ENCODE measurements at regions not wholly inside any gene's neighbourhood (a gene's known extent, or its start where the extent isn't known, plus 50 kb on each side); places are given as distances from the start of the nearest gene placed in this dataset.

- H3K27me3 ChIP-seq (ENCODE audit: control insufficient read depth, insufficient read depth, low read length): no peaks in the 10 kb centered on the region
- WGBS (ENCODE audit: insufficient coverage): 38% methylated on average over 5 of the region's 5 CpGs
- no peak overlapping the region for H3K27ac ChIP-seq (ENCODE audit: low read length)
- ATAC-seq: no peak
- no peaks in the 10 kb centered on the region for H3K4me1 ChIP-seq (ENCODE audit: control insufficient read depth, insufficient read depth, low read length)
- no peak overlapping the region for H3K4me3 ChIP-seq (ENCODE audit: low read length)
- no peak for DNase-seq
- peaks cover 0 to 2% of the 10 kb centered on the region in 2 donors for H3K9me3 Mint-ChIP-seq
- no peak overlapping the region for H3K27ac Mint-ChIP-seq
- TF ChIP-seq CTCF (IDR thresholded peaks at IDR 0.05): no peak
- H3K4me3 Mint-ChIP-seq: no peak overlapping the region
- no peaks in the 10 kb centered on the region for H3K9me3 ChIP-seq (ENCODE audit: control insufficient read depth, insufficient read depth, low read length)
- H3K4me1 Mint-ChIP-seq: no peaks in the 10 kb centered on the region
- no peaks in the 10 kb centered on the region for H3K36me3 ChIP-seq (ENCODE audit: control insufficient read depth, insufficient read depth, low read length)
- intact Hi-C loops (cut with micrococcal nuclease): no loop called here
- no peaks in the 10 kb centered on the region for H3K27me3 Mint-ChIP-seq (ENCODE audit: low read depth in 2 of 2)
- no peaks in the 10 kb centered on the region for H3K36me3 Mint-ChIP-seq
Measured at GRCh38 chr5:6140219-6140618, 238.1 kb downstream of the MED10 start.

GRCh38 chr5:6135977-6136376 lies 242.4 kb downstream of the MED10 start:
- H3K36me3 Mint-ChIP-seq: no peaks in the 10 kb centered on the region
- Histone ChIP-seq H3K27me3 (ENCODE audit: control insufficient read depth, insufficient read depth, low read length) (no peaks in the 10 kb centered on the region), H3K4me3 (ENCODE audit: low read length) (no peak overlapping the region), H3K4me1 (ENCODE audit: control insufficient read depth, insufficient read depth, low read length) (no peaks in the 10 kb centered on the region), H3K9me3 (ENCODE audit: control insufficient read depth, insufficient read depth, low read length) (no peaks in the 10 kb centered on the region), H3K27ac (ENCODE audit: low read length) (no peak overlapping the region), H3K36me3 (ENCODE audit: control insufficient read depth, insufficient read depth, low read length) (no peaks in the 10 kb centered on the region)
- H3K4me1 Mint-ChIP-seq: no peaks in the 10 kb centered on the region
- H3K27ac Mint-ChIP-seq: no peak overlapping the region
- intact Hi-C loops (cut with micrococcal nuclease): no loop called here
- no peak overlapping the region for H3K4me3 Mint-ChIP-seq
- H3K9me3 Mint-ChIP-seq: peaks cover 0 to 2% of the 10 kb centered on the region in 2 donors
- H3K27me3 Mint-ChIP-seq (ENCODE audit: low read depth in 2 of 2): no peaks in the 10 kb centered on the region
- DNase-seq (no peak), ATAC-seq (no peak)
- WGBS (ENCODE audit: insufficient coverage): 54% methylated on average over 5 of the region's 5 CpGs
- TF ChIP-seq CTCF (IDR thresholded peaks at IDR 0.05): no peak

DNA sequence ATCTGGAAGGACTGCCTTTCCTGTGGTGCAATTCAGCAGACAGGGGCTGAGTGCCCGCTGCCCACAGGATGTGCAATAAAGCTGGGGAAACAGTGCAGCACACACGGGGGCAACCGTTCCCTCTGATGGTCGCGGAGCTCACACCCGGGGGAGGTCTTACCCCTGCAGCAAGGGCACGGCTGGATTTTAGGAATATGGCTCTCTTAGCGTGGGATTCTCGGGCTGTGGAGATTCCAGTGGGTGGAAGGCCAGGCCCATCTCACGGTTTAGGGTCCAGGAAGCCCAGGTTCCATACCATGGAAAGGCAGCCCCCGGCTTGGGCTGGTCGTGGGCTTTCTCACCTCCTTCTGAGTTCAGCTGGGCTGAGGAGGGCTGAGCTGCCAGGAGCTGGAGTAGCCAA lies 244.1 kb downstream of the MED10 start:
- intact Hi-C loops (cut with micrococcal nuclease): no loop called here
- DNase-seq (no peak), ATAC-seq (no peak)
- no peaks in the 10 kb centered on the region for H3K4me1 ChIP-seq (ENCODE audit: control insufficient read depth, insufficient read depth, low read length)
- no peak for TF ChIP-seq CTCF (IDR thresholded peaks at IDR 0.05)
- 77% methylated on average over 12 of the region's 12 CpGs for WGBS (ENCODE audit: insufficient coverage)
- no peaks in the 10 kb centered on the region for H3K36me3 Mint-ChIP-seq
- H3K4me3 Mint-ChIP-seq: no peak overlapping the region
- H3K27ac ChIP-seq (ENCODE audit: low read length): no peak overlapping the region
- H3K9me3 ChIP-seq (ENCODE audit: control insufficient read depth, insufficient read depth, low read length): no peaks in the 10 kb centered on the region
- no peaks in the 10 kb centered on the region for H3K27me3 Mint-ChIP-seq (ENCODE audit: low read depth in 2 of 2)
- no peaks in the 10 kb centered on the region for H3K4me1 Mint-ChIP-seq
- H3K27me3 ChIP-seq (ENCODE audit: control insufficient read depth, insufficient read depth, low read length): no peaks in the 10 kb centered on the region
- H3K4me3 ChIP-seq (ENCODE audit: low read length): no peak overlapping the region
- H3K27ac Mint-ChIP-seq: no peak overlapping the region
- H3K36me3 ChIP-seq (ENCODE audit: control insufficient read depth, insufficient read depth, low read length): no peaks in the 10 kb centered on the region
- peaks cover 0 to 2% of the 10 kb centered on the region in 2 donors for H3K9me3 Mint-ChIP-seq

GRCh38 chr5:6125781-6126180 lies 252.6 kb downstream of the MED10 start:
- Histone ChIP-seq H3K4me3 (ENCODE audit: low read length) (no peak overlapping the region), H3K36me3 (ENCODE audit: control insufficient read depth, insufficient read depth, low read length) (no peaks in the 10 kb centered on the region), H3K27ac (ENCODE audit: low read length) (no peak overlapping the region), H3K27me3 (ENCODE audit: control insufficient read depth, insufficient read depth, low read length) (no peaks in the 10 kb centered on the region), H3K4me1 (ENCODE audit: control insufficient read depth, insufficient read depth, low read length) (no peaks in the 10 kb centered on the region), H3K9me3 (ENCODE audit: control insufficient read depth, insufficient read depth, low read length) (peaks cover 3% of the 10 kb centered on the region)
- Mint-ChIP-seq H3K4me1 (no peaks in the 10 kb centered on the region), H3K27ac (no peak overlapping the region), H3K27me3 (ENCODE audit: low read depth in 2 of 2) (no peaks in the 10 kb centered on the region), H3K36me3 (no peaks in the 10 kb centered on the region), H3K4me3 (no peak overlapping the region), H3K9me3 (peaks cover 8 to 11% of the 10 kb centered on the region in 2 donors)
- ATAC-seq (no peak), DNase-seq (no peak)
- intact Hi-C loops (cut with micrococcal nuclease): no loop called here
- 93% methylated on average over 2 of the region's 2 CpGs for WGBS (ENCODE audit: insufficient coverage)
- no peak for TF ChIP-seq CTCF (IDR thresholded peaks at IDR 0.05)
